Liver (tissue), 8 donors: ENCODE measurements at regions not wholly inside any gene's neighbourhood (a gene's known extent, or its start where the extent isn't known, plus 50 kb on each side); places are given as distances from the start of the nearest gene placed in this dataset.

Source experiments
- DNase-seq: peaks from one replicate; pipeline ENCODE4 v3.0.0-alpha.2; 2017; ENCODE audit warnings: low spot score
- H3K27ac ChIP-seq, 2 donors: one replicate each; pipeline ENCODE4 v1.7.0; 2013; ENCODE audit warnings: inconsistent platforms in 2 of 2, low read length in 2 of 2, control low read depth in 1 of 2, low read depth in 1 of 2, mild to moderate bottlenecking in 1 of 2
- H3K27me3 ChIP-seq, 4 donors: one replicate each; pipeline versions ENCODE4 v1.6.1 to v1.7.0; 2013; ENCODE audit warnings: low read length in 3 of 4, inconsistent platforms in 1 of 4, mild to moderate bottlenecking in 1 of 4, moderate library complexity in 1 of 4; ENCODE audit not compliant: control insufficient read depth in 4 of 4, insufficient read depth in 4 of 4
- H3K36me3 ChIP-seq, 4 donors: one replicate each; pipeline versions ENCODE4 v1.6.1 to v1.7.0; 2013; ENCODE audit warnings: low read length in 3 of 4, mild to moderate bottlenecking in 3 of 4, low read depth in 1 of 4, moderate library complexity in 1 of 4; ENCODE audit not compliant: control insufficient read depth in 4 of 4, insufficient read depth in 3 of 4
- H3K4me1 ChIP-seq, 4 donors: one replicate each; pipeline versions ENCODE4 v1.6.1 to v1.7.0; 2013; ENCODE audit warnings: low read length in 3 of 4, mild to moderate bottlenecking in 3 of 4, moderate library complexity in 1 of 4; ENCODE audit not compliant: control insufficient read depth in 4 of 4, insufficient read depth in 4 of 4
- H3K4me3 ChIP-seq, 3 donors: one replicate each; pipeline versions ENCODE4 v1.6.1 to v1.7.0; 2013; ENCODE audit warnings: low read length in 3 of 3, control low read depth in 1 of 3, low read depth in 1 of 3, mild to moderate bottlenecking in 1 of 3
- H3K9ac ChIP-seq, 2 donors: one replicate each; pipeline ENCODE4 v1.7.0; 2013; ENCODE audit warnings: low read length in 2 of 2, mild to moderate bottlenecking in 2 of 2, moderate library complexity in 2 of 2, control low read depth in 1 of 2, low read depth in 1 of 2
- H3K9me3 ChIP-seq, 4 donors: one replicate each; pipeline versions ENCODE4 v1.6.1 to v1.7.0; 2013; ENCODE audit warnings: low read length in 3 of 4; ENCODE audit not compliant: control insufficient read depth in 4 of 4
- ATF3 ChIP-seq: IDR thresholded peaks from 2 replicates; pipeline ENCODE4 v1.6.1; 2016; ENCODE audit warnings: antibody characterized with exemption
- CTCF ChIP-seq: fragments of 150-350 bp; IDR thresholded peaks from 2 replicates; pipeline ENCODE4 v1.5.1; 2017; ENCODE audit warnings: improper control_type of control experiment, low read depth, low read length; ENCODE audit not compliant: missing input control
- EGR1 ChIP-seq, 2 donors: IDR thresholded peaks; 2 replicates each; pipeline ENCODE4 v1.6.1; 2016 to 2018; ENCODE audit warnings: antibody characterized with exemption in 2 of 2, low read depth in 2 of 2
- FOXA1 ChIP-seq: IDR thresholded peaks from 2 replicates; pipeline ENCODE4 v1.6.1; 2016; ENCODE audit warnings: antibody characterized with exemption
- FOXA2 ChIP-seq: IDR thresholded peaks from 2 replicates; pipeline ENCODE4 v1.6.1; 2016; ENCODE audit warnings: antibody characterized with exemption
- GABPA ChIP-seq, 2 donors: IDR thresholded peaks in 1 of 2; conservative IDR thresholded peaks in 1 of 2; 2 replicates each; pipeline ENCODE4 v1.6.1; 2016; ENCODE audit warnings: antibody characterized with exemption in 2 of 2, mild to moderate bottlenecking in 1 of 2, moderate library complexity in 1 of 2
- HNF4A ChIP-seq, 2 donors: conservative IDR thresholded peaks; 2 replicates each; pipeline ENCODE4 v1.6.1; 2016; ENCODE audit warnings: antibody characterized with exemption in 2 of 2, mild to moderate bottlenecking in 2 of 2
- HNF4G ChIP-seq: IDR thresholded peaks from 2 replicates; pipeline ENCODE4 v1.6.1; 2016; ENCODE audit warnings: antibody characterized with exemption
- JUND ChIP-seq, 2 donors: IDR thresholded peaks; 2 replicates each; pipeline ENCODE4 v1.6.1; 2016; ENCODE audit warnings: antibody characterized with exemption in 2 of 2
- MAX ChIP-seq: IDR thresholded peaks from 2 replicates; pipeline ENCODE4 v1.6.1; 2016; ENCODE audit warnings: antibody characterized with exemption
- NR2F2 ChIP-seq: IDR thresholded peaks from 2 replicates; pipeline ENCODE4 v1.6.1; 2016; ENCODE audit warnings: antibody characterized with exemption
- RAD21 ChIP-seq, 2 donors: IDR thresholded peaks; 2 replicates each; pipeline ENCODE4 v1.6.1; 2016; ENCODE audit warnings: antibody characterized with exemption in 2 of 2, mild to moderate bottlenecking in 2 of 2
- REST ChIP-seq: IDR thresholded peaks from 2 replicates; pipeline ENCODE4 v1.6.1; 2016; ENCODE audit warnings: antibody characterized with exemption, mild to moderate bottlenecking
- RXRA ChIP-seq, 2 donors: IDR thresholded peaks; 2 replicates each; pipeline ENCODE4 v1.6.1; 2017 to 2018; ENCODE audit warnings: antibody characterized with exemption in 2 of 2, mild to moderate bottlenecking in 1 of 2
- SP1 ChIP-seq: IDR thresholded peaks from 2 replicates; pipeline ENCODE4 v1.6.1; 2018; ENCODE audit warnings: antibody characterized with exemption, mild to moderate bottlenecking
- TAF1 ChIP-seq: conservative IDR thresholded peaks from 2 replicates; pipeline ENCODE4 v1.6.1; 2016; ENCODE audit warnings: antibody characterized with exemption, mild to moderate bottlenecking
- YY1 ChIP-seq: IDR thresholded peaks from 2 replicates; pipeline ENCODE4 v1.6.1; 2016; ENCODE audit warnings: antibody characterized with exemption, mild to moderate bottlenecking
- ZBTB33 ChIP-seq: IDR thresholded peaks from 2 replicates; pipeline ENCODE4 v1.6.1; 2016; ENCODE audit warnings: antibody characterized with exemption
- WGBS: extraction: QIAGEN DNeasy Blood & Tissue Kit; methylation state at CpG from one replicate; pipeline ENCODE4 v1.1.7; 2013; 5-methylcytosine and 5-hydroxymethylcytosine counted together
- donor health status: healthy.
- donor health status: healthy.
- donor health status: healthy.
- donor health status: healthy.
- donor health status: healthy.

GRCh38 chr3:99384596-99384995 lies 253.8 kb upstream of the COL8A1 start:
- no peaks in the 10 kb centered on the region for H3K36me3 ChIP-seq
- H3K4me1 ChIP-seq = no peaks in the 10 kb centered on the region
- DNase-seq = no peak
- H3K9ac ChIP-seq = no peak overlapping the region
- TF ChIP-seq JUND (IDR thresholded peaks at IDR 0.05) (no peak), RXRA (IDR thresholded peaks at IDR 0.05) (no peak), EGR1 (IDR thresholded peaks at IDR 0.05; ENCODE audit: low read depth in 2 of 2) (no peak), YY1 (no peak), MAX (no peak), HNF4A (conservative IDR thresholded peaks at IDR 0.05) (no peak), CTCF (no peak), TAF1 (no peak), FOXA2 (no peak), RAD21 (IDR thresholded peaks at IDR 0.05) (no peak), REST (no peak), ATF3 (no peak), FOXA1 (no peak), SP1 (no peak), GABPA (IDR thresholded peaks at IDR 0.05 in 1 of 2, conservative IDR thresholded peaks at IDR 0.05 in 1 of 2) (no peak), ZBTB33 (no peak), HNF4G (no peak), NR2F2 (no peak)
- H3K4me3 ChIP-seq = no peak overlapping the region
- no peak overlapping the region for H3K27ac ChIP-seq
- no peaks in the 10 kb centered on the region for H3K27me3 ChIP-seq
- H3K9me3 ChIP-seq = no peaks in the 10 kb centered on the region

GRCh38 chr3:99376926-99377325 lies 261.5 kb upstream of the COL8A1 start:
- Histone ChIP-seq H3K9ac (no peak overlapping the region), H3K36me3 (no peaks in the 10 kb centered on the region), H3K9me3 (peaks cover 0 to 2% (median 0%) of the 10 kb centered on the region in 4 donors), H3K27ac (no peak overlapping the region), H3K4me3 (no peak overlapping the region), H3K27me3 (no peaks in the 10 kb centered on the region), H3K4me1 (no peaks in the 10 kb centered on the region)
- WGBS = 88% methylated on average over 3 of the region's 3 CpGs
- no peak for TF ChIP-seq REST
- no peak for TF ChIP-seq NR2F2
- no peak for TF ChIP-seq CTCF
- no peak for TF ChIP-seq HNF4G
- TF ChIP-seq RXRA (IDR thresholded peaks at IDR 0.05) = no peak
- no peak for TF ChIP-seq SP1
- TF ChIP-seq FOXA2 = no peak
- TF ChIP-seq MAX = no peak
- no peak for DNase-seq
